A673 (cell line): ENCODE measurements at regions not wholly inside any gene's neighbourhood (a gene's known extent, or its start where the extent isn't known, plus 50 kb on each side); places are given as distances from the start of the nearest gene placed in this dataset.
"Not testable (repeated sequence)": the region's sequence is repeated elsewhere in the genome, so short reads cannot be mapped to it uniquely, and the experiment has no call there.

Experiments
- BruUV-seq: library from RNA; stranded (reverse); fragments of 400-500 nt; replicated peaks from 2 replicates; lab custom pipeline; 2021; lab: Mats Ljungman, UMichigan
- CTCF ChIA-PET: fragments of 300-600 bp; sonication (Branson Sonifier 250); formaldehyde crosslinking; loops from one replicate; lab custom pipeline; 2022; ENCODE audit warnings: antibody characterized with exemption; lab: Charles Lee
- POLR2A ChIA-PET: fragments of 300-600 bp; sonication (Branson Sonifier 250); formaldehyde crosslinking; loops from one replicate; lab custom pipeline; 2022; ENCODE audit warnings: antibody characterized with exemption; ENCODE audit not compliant: low non-redundant PET; lab: Charles Lee
- DNase-seq: peaks from one replicate; pipeline ENCODE4 v3.0.0-alpha.2; 2015; ENCODE audit warnings: low spot score
- H3K27ac ChIP-seq: fragments of 200-600 bp; sonication (generic); 2 replicates; pipeline ENCODE4 v1.5.1; 2016; ENCODE audit warnings: mixed run types, low read depth, mild to moderate bottlenecking, mixed read lengths, antibody characterized with exemption, low read length; ENCODE audit not compliant: poor library complexity, severe bottlenecking
- H3K27me3 ChIP-seq: fragments of 200-600 bp; sonication (generic); replicated peaks from 2 replicates; pipeline ENCODE4 v1.6.1; 2017; ENCODE audit warnings: mixed run types, low read depth, mild to moderate bottlenecking, mixed read lengths, antibody characterized with exemption, low read length; ENCODE audit not compliant: insufficient read depth, poor library complexity
- H3K36me3 ChIP-seq: fragments of 200-600 bp; sonication (generic); 2 replicates; pipeline ENCODE4 v1.6.1; 2016; ENCODE audit warnings: mixed run types, mild to moderate bottlenecking, mixed read lengths, antibody characterized with exemption, low read length; ENCODE audit not compliant: insufficient read depth, poor library complexity, severe bottlenecking
- H3K4me1 ChIP-seq: fragments of 200-600 bp; sonication (generic); 2 replicates; pipeline ENCODE4 v1.6.1; 2017; ENCODE audit warnings: mixed run types, mild to moderate bottlenecking, mixed read lengths, antibody characterized with exemption, low read length; ENCODE audit not compliant: insufficient read depth, poor library complexity, severe bottlenecking
- H3K4me3 ChIP-seq: fragments of 200-600 bp; sonication (generic); 2 replicates; pipeline ENCODE4 v1.5.1; 2016; ENCODE audit warnings: low read depth, mixed run types, mild to moderate bottlenecking, mixed read lengths, low read length; ENCODE audit not compliant: poor library complexity, severe bottlenecking
- H3K9me3 ChIP-seq: fragments of 200-600 bp; sonication (generic); 2 replicates; pipeline ENCODE4 v1.6.1; 2016; ENCODE audit warnings: mixed run types, low read depth, mild to moderate bottlenecking, mixed read lengths, antibody characterized with exemption, low read length; ENCODE audit not compliant: poor library complexity, severe bottlenecking
- CTCF ChIP-seq: fragments of 300-800, 200-600 bp; sonication (generic); conservative IDR thresholded peaks from 2 replicates; pipeline ENCODE4 v1.5.1; 2017; ENCODE audit warnings: low read depth, mild to moderate bottlenecking, antibody characterized with exemption, low read length, moderate library complexity, mixed read lengths
- EZH2 ChIP-seq: fragments of 200-600 bp; sonication (generic); IDR thresholded peaks from 2 replicates; pipeline ENCODE4 v1.6.1; 2017; ENCODE audit warnings: borderline replicate concordance, low read depth, mild to moderate bottlenecking, mixed read lengths, antibody characterized with exemption, low read length; ENCODE audit not compliant: poor library complexity, severe bottlenecking
- intact Hi-C: fragments of 100-400 bp; cut with micrococcal nuclease; formaldehyde crosslinking; loops from one replicate; pipeline ENCODE4 v1.10.0; 2022; ENCODE audit not compliant: unreplicated experiment

GRCh38 chr12:127169321-127170181 is 1097.4 kb upstream of the TMEM132C start:
- no peaks in the 10 kb centered on the region for H3K9me3 ChIP-seq
- ChIA-PET CTCF (no interaction called here), POLR2A (no interaction called here)
- no peaks in the 10 kb centered on the region for H3K27me3 ChIP-seq
- no peak overlapping the region for H3K27ac ChIP-seq
- no peaks in the 10 kb centered on the region for H3K4me1 ChIP-seq
- TF ChIP-seq EZH2 (no peak), CTCF (no peak)
- H3K36me3 ChIP-seq, result no peaks in the 10 kb centered on the region
- intact Hi-C loops, result no loop called here
- no TSS peak for BruUV-seq
- DNase-seq, result no peak
- no peak overlapping the region for H3K4me3 ChIP-seq

DNA sequence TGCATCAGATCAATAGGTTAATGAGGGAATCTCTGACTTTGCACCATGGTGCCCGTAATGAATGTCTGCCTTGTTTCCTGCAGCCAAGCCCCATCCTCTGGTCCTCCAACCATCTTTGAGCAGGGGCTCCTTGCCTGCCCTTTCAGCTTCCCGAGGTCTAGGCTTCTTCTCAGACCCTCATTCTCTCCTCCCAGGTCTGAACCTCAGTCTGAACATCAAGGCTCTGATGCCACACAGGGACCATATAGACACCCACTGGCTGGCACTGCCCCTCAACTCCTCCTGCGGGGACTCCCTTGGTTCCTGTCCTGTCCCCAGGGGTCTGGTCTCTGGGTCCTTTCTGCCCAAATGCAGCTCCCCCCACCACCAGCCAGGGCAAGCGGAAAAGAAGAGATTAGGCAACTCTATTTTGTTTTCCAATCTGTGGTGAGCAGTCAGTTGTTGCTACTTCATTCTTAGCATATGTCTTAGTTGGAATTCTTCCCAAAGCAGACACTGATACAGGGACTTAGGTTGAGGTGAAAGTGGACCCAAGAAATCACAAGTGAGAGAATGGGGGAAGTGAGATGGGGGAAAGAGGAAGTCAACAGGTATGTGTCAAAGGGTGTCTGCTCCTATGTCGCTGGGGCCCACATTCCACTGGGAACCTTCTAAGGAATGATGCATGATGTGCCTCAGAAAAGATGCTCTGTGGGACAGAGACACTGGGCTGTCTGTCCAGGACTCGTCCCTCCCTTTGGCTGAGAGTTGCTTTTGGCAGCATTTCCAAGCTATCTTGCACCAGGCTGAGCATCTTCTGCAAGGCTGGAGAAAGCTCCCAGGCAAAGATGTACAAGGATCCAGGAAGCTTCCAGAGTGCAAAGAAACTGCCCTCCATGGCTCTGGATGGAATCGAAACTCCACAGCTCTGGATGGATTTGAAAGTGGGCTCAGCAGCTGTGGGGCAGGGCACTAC is 1096.5 kb upstream of the TMEM132C start:
- H3K4me3 ChIP-seq, result no peak overlapping the region
- no peak overlapping the region for H3K27ac ChIP-seq
- H3K4me1 ChIP-seq, result no peaks in the 10 kb centered on the region
- intact Hi-C loops, result no loop called here
- BruUV-seq, result no TSS peak
- ChIA-PET POLR2A (no interaction called here), CTCF (no interaction called here)
- H3K9me3 ChIP-seq, result no peaks in the 10 kb centered on the region
- H3K36me3 ChIP-seq, result no peaks in the 10 kb centered on the region
- no peak for DNase-seq
- TF ChIP-seq CTCF (no peak), EZH2 (no peak)
- H3K27me3 ChIP-seq, result no peaks in the 10 kb centered on the region

DNA sequence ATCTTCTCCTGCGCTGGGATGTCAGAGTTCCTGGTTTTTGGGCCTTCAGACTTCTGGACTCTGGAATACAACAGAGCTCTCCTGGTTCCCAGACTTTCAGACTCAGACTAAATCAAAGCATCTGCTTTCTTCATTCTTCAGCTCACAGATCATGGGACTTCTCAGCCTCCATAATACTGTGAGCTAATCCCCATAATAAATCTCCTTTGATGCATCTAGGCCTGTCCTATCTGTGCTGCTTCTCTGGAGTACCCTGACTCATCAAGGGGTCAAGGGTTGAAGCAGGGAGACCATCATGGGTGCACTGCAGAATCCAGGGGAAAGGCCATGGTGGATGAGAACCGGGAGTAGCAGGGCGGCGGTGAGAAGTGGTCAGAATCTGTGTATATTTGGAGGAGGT is 1094.1 kb upstream of the TMEM132C start:
- no TSS peak for BruUV-seq
- Histone ChIP-seq H3K27me3 (no peaks in the 10 kb centered on the region), H3K36me3 (no peaks in the 10 kb centered on the region), H3K4me1 (no peaks in the 10 kb centered on the region), H3K9me3 (peaks cover 17% of the 10 kb centered on the region), H3K4me3 (no peak overlapping the region), H3K27ac (no peak overlapping the region)
- ChIA-PET CTCF (no interaction called here), POLR2A (no interaction called here)
- DNase-seq, result no peak
- intact Hi-C loops, result no loop called here
- TF ChIP-seq CTCF, result no peak
- no peak for TF ChIP-seq EZH2

- intact Hi-C loops, H3K4me3 ChIP-seq, POLR2A ChIA-PET, H3K27ac ChIP-seq, H3K27me3 ChIP-seq, H3K4me1 ChIP-seq, DNase-seq, H3K36me3 ChIP-seq, CTCF ChIA-PET, BruUV-seq: not testable (repeated sequence)
- H3K9me3 ChIP-seq, result peaks cover 19% of the 10 kb centered on the region
These were observed 1093.0 kb upstream of the TMEM132C start for GRCh38 chr12:127173971-127174370.
